GM12873 (cell line): ENCODE measurements at regions not wholly inside any gene's neighbourhood (a gene's known extent, or its start where the extent isn't known, plus 50 kb on each side); places are given as distances from the start of the nearest gene placed in this dataset.

Experiments
- CTCF ChIP-seq: IDR thresholded peaks from 2 replicates; pipeline ENCODE4 v1.5.1; 2012; ENCODE audit warnings: low read depth, mild to moderate bottlenecking, moderate library complexity, low read length, control low read depth; ENCODE audit not compliant: insufficient read depth; ENCODE audit errors: missing control alignments

DNA sequence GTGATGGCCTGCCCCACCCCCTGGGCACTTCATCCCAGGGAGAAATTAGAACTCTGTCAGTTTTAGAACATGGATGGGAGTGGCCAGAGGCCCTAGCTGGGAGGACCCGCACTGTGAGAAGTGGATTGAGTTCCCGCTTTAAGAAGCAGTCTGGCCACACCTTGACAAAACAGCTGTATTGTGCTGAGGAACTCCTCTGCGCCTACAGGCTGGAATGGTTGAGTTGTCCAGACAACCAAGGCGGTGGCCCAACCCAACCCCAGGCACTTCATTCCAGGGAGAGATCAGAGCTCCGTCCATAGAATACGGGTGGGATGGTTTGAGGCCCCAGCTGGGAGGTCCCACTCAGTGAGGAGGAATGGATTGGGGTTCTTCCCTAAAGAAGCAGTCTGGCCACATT lies 196.0 kb downstream of the TMEM26 start:
- TF ChIP-seq CTCF = no peak

DNA sequence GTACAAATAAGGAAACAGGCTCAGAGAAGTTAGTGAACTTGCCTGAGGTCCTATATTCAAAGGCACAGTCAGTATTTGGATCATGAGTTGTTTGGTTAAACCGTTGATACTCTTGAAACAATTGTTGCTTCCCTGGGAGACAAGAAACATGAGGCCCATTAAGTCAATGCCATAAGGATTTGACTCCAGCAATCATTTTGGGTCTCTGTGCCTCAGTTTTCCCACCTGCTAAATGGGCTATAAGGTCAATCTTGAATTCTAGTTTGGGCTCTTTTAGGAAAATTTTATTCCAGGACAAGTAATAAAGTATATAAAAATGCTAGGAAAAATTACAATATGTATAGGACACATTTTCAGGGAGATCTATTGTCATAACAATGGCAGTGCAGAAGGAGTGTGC lies 202.1 kb downstream of the TMEM26 start:
- TF ChIP-seq CTCF = no peak

DNA sequence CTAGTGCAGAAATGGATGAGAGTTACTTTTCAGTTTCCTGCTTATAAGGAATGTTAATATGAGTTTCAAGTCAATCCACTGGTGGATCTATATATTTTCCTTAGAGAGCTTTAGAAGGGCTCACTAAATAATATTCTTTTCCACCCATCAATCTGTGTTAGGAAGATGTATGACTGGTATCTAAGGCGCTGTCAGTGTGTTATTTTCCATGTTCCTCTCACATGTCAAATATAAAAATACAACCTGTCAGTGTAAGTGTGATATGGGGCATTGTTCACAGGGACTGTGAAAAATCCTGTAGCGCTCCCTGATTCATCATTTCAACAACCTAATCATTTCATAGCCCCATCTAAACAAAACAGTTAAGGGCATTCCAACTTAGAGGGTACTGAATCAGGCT lies 203.1 kb downstream of the TMEM26 start:
- no peak for TF ChIP-seq CTCF

GRCh38 chr10:61248013-61248412 lies 205.2 kb downstream of the TMEM26 start:
- TF ChIP-seq CTCF = no peak

GRCh38 chr10:61244261-61244775 lies 208.9 kb downstream of the TMEM26 start:
- no peak for TF ChIP-seq CTCF

GRCh38 chr10:61232780-61233179 lies 220.4 kb downstream of the TMEM26 start:
- no peak for TF ChIP-seq CTCF

- TF ChIP-seq CTCF = no peak
Measured at GRCh38 chr10:61225939-61226338, 227.2 kb downstream of the TMEM26 start.

DNA sequence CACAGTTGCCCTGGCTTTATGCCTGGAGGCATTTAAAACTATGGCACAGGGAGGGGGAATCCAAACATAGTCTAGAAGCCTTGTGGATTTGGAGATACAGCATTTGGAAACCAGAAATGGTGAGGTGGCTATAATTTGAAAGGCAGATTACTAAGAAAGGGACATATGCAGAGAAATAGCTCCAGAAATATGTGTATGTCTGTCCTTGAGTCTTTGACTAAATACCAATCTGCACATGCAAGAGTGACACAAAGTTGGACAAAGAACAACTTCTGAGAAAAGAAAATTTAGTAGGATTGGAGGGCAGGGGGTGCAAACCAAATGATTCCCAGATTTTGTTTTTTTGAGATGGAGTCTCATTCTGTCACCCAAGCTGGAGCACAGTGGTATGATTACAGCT lies 229.6 kb downstream of the TMEM26 start:
- TF ChIP-seq CTCF = no peak
